HCT116 (cell line): ENCODE measurements at regions not wholly inside any gene's neighbourhood (a gene's known extent, or its start where the extent isn't known, plus 50 kb on each side); places are given as distances from the start of the nearest gene placed in this dataset.

Experiments
- ATAC-seq: fragments of 200-7000 bp; cut with Tn5 transposase; 2 replicates; pipeline ENCODE4 v1.9.1; 2020; ENCODE audit warnings: mild to moderate bottlenecking, moderate library complexity
- BruUV-seq: library from RNA; stranded (reverse); fragments of 400-500 nt; replicated peaks from 2 replicates; lab custom pipeline; 2021; lab: Mats Ljungman, UMichigan
- CTCF ChIA-PET: fragments of 300-600 bp; sonication (Branson Sonifier 250); formaldehyde crosslinking; loops from one replicate; lab custom pipeline; 2021; ENCODE audit warnings: antibody characterized with exemption; lab: Charles Lee
- POLR2A ChIA-PET: fragments of 300-600, 350-600 bp; sonication (Branson Sonifier 250); formaldehyde crosslinking; loops from one replicate; lab custom pipeline; 2021; ENCODE audit warnings: antibody characterized with exemption; lab: Charles Lee
- RAD21 ChIA-PET, 2 experiments: fragments of 300-600 bp; sonication (Branson Sonifier 250); formaldehyde crosslinking; loops; one replicate each; lab custom pipeline; 2023; ENCODE audit warnings: low total read pairs in 2 of 2; ENCODE audit not compliant: uncharacterized antibody in 2 of 2, unreplicated experiment in 2 of 2, low non-redundant PET in 1 of 2; lab: Charles Lee
- DNase-seq: peaks from one replicate; pipeline ENCODE4 v3.0.0-alpha.2; 2010; ENCODE audit warnings: low read depth, low spot score
- H2AFZ ChIP-seq: fragments of 200-600 bp; shearing (Covaris generic), sonication (generic); 2 replicates; pipeline ENCODE4 v1.6.1; 2017; ENCODE audit warnings: low read depth, mixed run types, mixed read lengths, antibody characterized with exemption, low read length; ENCODE audit not compliant: poor library complexity, severe bottlenecking
- H3K27ac ChIP-seq: 2 replicates; pipeline ENCODE4 v1.5.1; 2012; ENCODE audit warnings: low read depth, low read length
- H3K27me3 ChIP-seq: fragments of 200-600 bp; sonication (generic); 2 replicates; pipeline ENCODE4 v1.6.1; 2016; ENCODE audit warnings: mixed run types, low read length, mixed read lengths; ENCODE audit not compliant: insufficient read depth
- H3K36me3 ChIP-seq, 2 experiments: fragments of 200-500 bp in 1 of 2; fragments of 200-600 bp in 1 of 2; sonication (Bioruptor generic) in 1 of 2; sonication (generic) in 1 of 2; 2 replicates each; pipeline versions ENCODE4 v1.5.1 to v1.6.1; 2014 to 2016; ENCODE audit warnings: low read length in 2 of 2, inconsistent platforms in 1 of 2, mixed read lengths in 1 of 2, mixed run types in 1 of 2; ENCODE audit not compliant: insufficient read depth in 2 of 2, control insufficient read depth in 1 of 2
- H3K4me1 ChIP-seq, 2 experiments: fragments of 200-600 bp in 1 of 2; sonication (generic) in 1 of 2; 2 replicates each; pipeline versions ENCODE4 v1.5.1 to v1.6.1; 2012 to 2017; ENCODE audit warnings: low read length in 2 of 2, inconsistent platforms in 1 of 2, mild to moderate bottlenecking in 1 of 2, mixed read lengths in 1 of 2, mixed run types in 1 of 2, moderate library complexity in 1 of 2; ENCODE audit not compliant: insufficient read depth in 2 of 2, control insufficient read depth in 1 of 2
- H3K4me2 ChIP-seq: fragments of 200-600 bp; sonication (generic); 2 replicates; pipeline ENCODE4 v1.6.1; 2017; ENCODE audit warnings: mixed run types, low read length, mixed read lengths
- H3K4me3 ChIP-seq, 2 experiments: fragments of 200-600 bp in 1 of 2; sonication (generic) in 1 of 2; replicated peaks in 1 of 2; 2 replicates each; pipeline ENCODE4 v1.5.1; 2011 to 2016; ENCODE audit warnings: low read length in 2 of 2, control low read depth in 1 of 2, low read depth in 1 of 2, mild to moderate bottlenecking in 1 of 2, mixed read lengths in 1 of 2, mixed run types in 1 of 2
- H3K79me2 ChIP-seq: fragments of 200-600 bp; sonication (generic); 2 replicates; pipeline ENCODE4 v1.6.1; 2017; ENCODE audit warnings: mild to moderate bottlenecking, mixed run types, low read length, moderate library complexity, mixed read lengths; ENCODE audit not compliant: insufficient read depth
- H3K9ac ChIP-seq: fragments of 200-600 bp; sonication (generic); 2 replicates; pipeline ENCODE4 v1.6.1; 2016; ENCODE audit warnings: low read length, mixed read lengths
- H3K9me2 ChIP-seq: fragments of 200-600 bp; sonication (generic), shearing (Covaris generic); 2 replicates; pipeline ENCODE4 v1.6.1; 2017; ENCODE audit warnings: mixed run types, mild to moderate bottlenecking, moderate library complexity; ENCODE audit not compliant: insufficient read depth
- H3K9me3 ChIP-seq, 2 experiments: fragments of 200-500 bp in 1 of 2; fragments of 200-600 bp in 1 of 2; sonication (Bioruptor generic) in 1 of 2; sonication (generic) in 1 of 2; 2 replicates each; pipeline ENCODE4 v1.6.1; 2014 to 2017; ENCODE audit warnings: low read length in 2 of 2, mixed read lengths in 2 of 2, inconsistent platforms in 1 of 2, low read depth in 1 of 2, mild to moderate bottlenecking in 1 of 2, mixed run types in 1 of 2, moderate library complexity in 1 of 2; ENCODE audit not compliant: control insufficient read depth in 1 of 2, insufficient read depth in 1 of 2
- H4K20me1 ChIP-seq: fragments of 200-600 bp; sonication (generic), shearing (Covaris generic); 2 replicates; pipeline ENCODE4 v1.6.1; 2017; ENCODE audit warnings: mixed run types, mild to moderate bottlenecking, moderate library complexity; ENCODE audit not compliant: insufficient read depth
- CTCF ChIP-seq, 3 experiments: fragments of 200-600 bp in 1 of 3; sonication (generic) in 1 of 3; IDR thresholded peaks in 2 of 3; conservative IDR thresholded peaks in 1 of 3; 2 replicates each; pipeline ENCODE4 v1.5.1; 2012 to 2017; ENCODE audit warnings: low read depth in 2 of 3, low read length in 2 of 3, antibody characterized with exemption in 1 of 3, borderline replicate concordance in 1 of 3, control low read depth in 1 of 3, mild to moderate bottlenecking in 1 of 3, mixed read lengths in 1 of 3, mixed run types in 1 of 3, moderate library complexity in 1 of 3; ENCODE audit not compliant: insufficient read depth in 1 of 3
- ELF1 ChIP-seq: IDR thresholded peaks from 2 replicates; pipeline ENCODE4 v1.6.1; 2012; ENCODE audit warnings: low read depth, borderline replicate concordance
- FOSL1 ChIP-seq: IDR thresholded peaks from 2 replicates; pipeline ENCODE4 v1.6.1; 2012; ENCODE audit warnings: low read depth
- MAX ChIP-seq: IDR thresholded peaks from 2 replicates; pipeline ENCODE4 v1.6.1; 2012
- POLR2AphosphoS5 ChIP-seq: IDR thresholded peaks from 2 replicates; pipeline ENCODE4 v1.6.1; 2011; ENCODE audit warnings: mild to moderate bottlenecking, low read depth, low read length, moderate library complexity
- SRF ChIP-seq: IDR thresholded peaks from 2 replicates; pipeline ENCODE4 v1.6.1; 2012; ENCODE audit warnings: low read depth
- ZNF274 ChIP-seq: fragments of 200-500 bp; sonication (Bioruptor generic); IDR thresholded peaks from 2 replicates; pipeline ENCODE4 v1.6.1; 2014; ENCODE audit warnings: mild to moderate bottlenecking, low read depth, low read length, inconsistent platforms
- intact Hi-C: fragments of 100-400 bp; cut with micrococcal nuclease; formaldehyde crosslinking; loops from 2 replicates; pipeline ENCODE4 v1.10.0; 2022
- TF ChIP-seq, protein P1 (sequence below): IDR thresholded peaks from 2 replicates; pipeline ENCODE4 v1.6.1; 2012

- Histone ChIP-seq H3K79me2 (no peaks in the 10 kb centered on the region), H4K20me1 (no peaks in the 10 kb centered on the region), H3K9ac (no peak overlapping the region), H3K4me3 (no peak overlapping the region), H3K27me3 (no peaks in the 10 kb centered on the region), H3K9me3 (no peaks in the 10 kb centered on the region), H3K4me1 (no peaks in the 10 kb centered on the region), H3K36me3 (no peaks in the 10 kb centered on the region), H3K9me2 (no peaks in the 10 kb centered on the region), H2AFZ (no peak overlapping the region), H3K27ac (no peak overlapping the region), H3K4me2 (no peak overlapping the region)
- ChIA-PET CTCF (no interaction called here), RAD21 (no interaction called here), POLR2A (no interaction called here)
- TF ChIP-seq CTCF (IDR thresholded peaks at IDR 0.05 in 2 of 3, conservative IDR thresholded peaks at IDR 0.05 in 1 of 3; ENCODE audit: borderline replicate concordance in 1 of 3, insufficient read depth in 1 of 3, low read depth in 2 of 3, low read length in 2 of 3): no peak
- TF ChIP-seq ELF1: no peak
- TF ChIP-seq, protein P1, sequence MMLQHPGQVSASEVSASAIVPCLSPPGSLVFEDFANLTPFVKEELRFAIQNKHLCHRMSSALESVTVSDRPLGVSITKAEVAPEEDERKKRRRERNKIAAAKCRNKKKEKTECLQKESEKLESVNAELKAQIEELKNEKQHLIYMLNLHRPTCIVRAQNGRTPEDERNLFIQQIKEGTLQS: no peak
- TF ChIP-seq MAX: no peak
- no peak for TF ChIP-seq POLR2AphosphoS5
- no peak for TF ChIP-seq SRF
- no peak for TF ChIP-seq FOSL1
- no peak for TF ChIP-seq ZNF274
- DNase-seq (no peak), ATAC-seq (no peak)
- BruUV-seq: no TSS peak
- intact Hi-C loops: no loop called here
These were observed 977.3 kb downstream of the C4orf33 start for GRCh38 chr4:130073145-130073790.
